ENCODE measurements at regions not wholly inside any gene's neighbourhood (a gene's known extent, or its start where the extent isn't known, plus 50 kb on each side); places are given as distances from the start of the nearest gene placed in this dataset.

DNA sequence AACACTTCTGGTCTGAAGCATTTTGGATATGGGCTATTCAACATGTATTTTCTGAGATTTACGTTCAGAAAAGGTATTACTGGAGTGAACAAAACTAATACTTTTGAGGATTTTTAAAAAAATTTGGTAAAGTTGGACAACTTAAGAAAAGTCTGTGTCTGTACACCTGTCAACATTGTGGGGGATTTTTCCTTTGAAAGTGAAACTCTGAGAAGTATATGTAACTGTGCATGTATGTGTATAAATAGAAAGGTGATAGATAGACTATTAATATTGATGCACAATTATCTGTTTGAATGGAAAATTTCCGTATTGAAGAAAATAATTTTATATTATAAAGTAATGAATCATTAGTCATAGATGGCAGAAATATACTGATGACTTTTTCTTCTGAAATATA is 312.8 kb upstream of the MDGA2 start:
- TF ChIP-seq, protein P1, sequence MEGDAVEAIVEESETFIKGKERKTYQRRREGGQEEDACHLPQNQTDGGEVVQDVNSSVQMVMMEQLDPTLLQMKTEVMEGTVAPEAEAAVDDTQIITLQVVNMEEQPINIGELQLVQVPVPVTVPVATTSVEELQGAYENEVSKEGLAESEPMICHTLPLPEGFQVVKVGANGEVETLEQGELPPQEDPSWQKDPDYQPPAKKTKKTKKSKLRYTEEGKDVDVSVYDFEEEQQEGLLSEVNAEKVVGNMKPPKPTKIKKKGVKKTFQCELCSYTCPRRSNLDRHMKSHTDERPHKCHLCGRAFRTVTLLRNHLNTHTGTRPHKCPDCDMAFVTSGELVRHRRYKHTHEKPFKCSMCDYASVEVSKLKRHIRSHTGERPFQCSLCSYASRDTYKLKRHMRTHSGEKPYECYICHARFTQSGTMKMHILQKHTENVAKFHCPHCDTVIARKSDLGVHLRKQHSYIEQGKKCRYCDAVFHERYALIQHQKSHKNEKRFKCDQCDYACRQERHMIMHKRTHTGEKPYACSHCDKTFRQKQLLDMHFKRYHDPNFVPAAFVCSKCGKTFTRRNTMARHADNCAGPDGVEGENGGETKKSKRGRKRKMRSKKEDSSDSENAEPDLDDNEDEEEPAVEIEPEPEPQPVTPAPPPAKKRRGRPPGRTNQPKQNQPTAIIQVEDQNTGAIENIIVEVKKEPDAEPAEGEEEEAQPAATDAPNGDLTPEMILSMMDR (IDR thresholded peaks at IDR 0.05; ENCODE audit: extremely low read depth, missing control alignments) = no peak
- DNase-seq (ENCODE audit: low spot score) = no peak

DNA sequence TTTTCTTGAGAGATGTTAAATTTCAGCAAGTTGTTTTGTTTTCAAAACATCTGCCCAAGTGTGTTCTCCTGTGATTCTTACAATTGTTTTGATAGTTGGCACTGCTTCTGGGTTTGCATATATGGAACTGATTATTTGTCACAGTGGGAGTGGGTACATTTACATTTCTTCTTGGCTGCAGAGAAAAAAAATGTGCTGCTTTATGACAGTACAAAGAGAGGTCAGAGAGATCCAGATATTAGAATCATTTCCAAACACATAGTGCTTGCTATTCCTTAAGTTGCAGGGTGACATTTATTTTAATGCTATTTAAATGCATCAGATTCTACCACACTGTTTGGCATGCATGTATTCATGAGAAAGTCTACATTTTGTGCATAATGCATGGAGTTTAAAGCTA is 303.5 kb upstream of the MDGA2 start:
- DNase-seq (ENCODE audit: low spot score) = no peak
- TF ChIP-seq, protein P1 (IDR thresholded peaks at IDR 0.05; ENCODE audit: extremely low read depth, missing control alignments) = no peak

DNA sequence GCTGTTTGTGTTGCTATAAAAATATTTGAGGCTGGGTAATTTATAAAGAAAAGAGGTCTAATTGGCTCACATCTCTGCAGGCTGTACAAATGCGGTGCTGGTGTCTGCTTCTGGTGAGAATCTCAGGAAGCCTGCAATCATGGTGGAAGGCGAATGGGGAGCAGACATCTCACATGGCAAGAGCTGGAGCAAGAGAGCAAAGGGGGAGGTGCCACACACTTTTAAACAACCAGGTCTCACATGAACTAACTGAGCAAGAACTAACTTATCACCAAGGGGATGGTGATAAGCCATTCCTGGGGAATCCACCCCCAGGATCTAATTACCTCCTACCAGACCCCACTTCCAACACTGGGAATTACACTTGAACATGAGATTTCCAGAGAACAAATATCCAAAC is 300.7 kb upstream of the MDGA2 start:
- TF ChIP-seq, protein P1 (IDR thresholded peaks at IDR 0.05; ENCODE audit: extremely low read depth, missing control alignments) = no peak

DNA sequence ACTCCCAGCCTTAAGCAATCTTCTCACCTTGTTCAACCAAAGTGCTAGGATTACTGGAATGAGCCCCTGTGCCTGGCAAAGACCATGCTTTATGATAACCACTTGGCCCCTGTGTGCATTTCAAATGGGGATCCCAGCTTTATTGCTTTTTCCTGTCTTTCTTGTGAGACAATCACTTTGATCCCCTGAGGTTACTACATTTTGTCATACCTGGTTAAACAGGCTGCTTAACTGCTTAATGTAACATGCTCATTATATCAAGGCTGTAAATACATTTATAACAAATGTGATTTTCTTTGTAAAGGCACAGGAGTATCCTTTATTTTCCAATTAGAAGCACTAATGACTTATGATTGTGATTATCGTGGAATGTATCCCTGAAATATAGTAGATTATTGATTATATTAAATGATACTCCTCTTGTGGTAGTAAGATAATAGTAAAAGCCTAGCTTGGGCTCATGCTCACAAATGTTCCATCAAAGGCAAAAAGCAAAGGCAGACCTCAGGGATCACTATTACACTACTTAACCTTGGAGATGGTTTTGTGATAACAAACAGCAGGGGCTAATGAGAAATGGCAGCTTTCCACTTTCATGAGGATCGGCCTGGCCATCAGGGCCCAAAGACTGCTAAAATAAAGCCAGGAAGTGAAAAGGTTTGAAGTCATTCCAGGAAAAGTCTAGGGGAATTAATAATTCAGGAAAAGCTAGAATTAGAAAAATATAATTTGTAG is 290.8 kb upstream of the MDGA2 start:
- DNase-seq (ENCODE audit: low spot score) = no peak
- TF ChIP-seq, protein P1 (IDR thresholded peaks at IDR 0.05; ENCODE audit: extremely low read depth, missing control alignments) = no peak

More for the DNA sequence above, 300.7 kb upstream of the MDGA2 start:
- no peak for DNase-seq (ENCODE audit: low spot score)

DNA sequence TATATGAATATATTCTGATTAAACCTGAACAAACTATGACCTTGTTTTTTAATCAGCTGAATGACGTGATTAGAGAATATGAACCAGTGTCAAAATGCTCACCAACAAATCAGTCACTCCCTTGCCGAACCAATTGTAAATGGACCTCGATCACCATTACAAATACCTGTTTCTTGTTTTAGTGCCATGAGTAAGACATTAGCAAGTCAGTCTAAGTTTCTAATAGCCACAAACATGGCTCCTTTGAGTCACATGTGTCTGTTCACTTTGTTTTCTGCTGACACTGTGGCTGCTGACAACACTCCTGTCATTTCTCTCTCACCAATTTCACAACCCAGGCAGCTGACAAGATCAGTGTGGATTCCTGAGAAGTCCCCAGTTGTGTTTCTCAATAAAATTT is 286.2 kb upstream of the MDGA2 start:
- no peak for DNase-seq (ENCODE audit: low spot score)
- TF ChIP-seq, protein P1 (IDR thresholded peaks at IDR 0.05; ENCODE audit: extremely low read depth, missing control alignments) = no peak

DNA sequence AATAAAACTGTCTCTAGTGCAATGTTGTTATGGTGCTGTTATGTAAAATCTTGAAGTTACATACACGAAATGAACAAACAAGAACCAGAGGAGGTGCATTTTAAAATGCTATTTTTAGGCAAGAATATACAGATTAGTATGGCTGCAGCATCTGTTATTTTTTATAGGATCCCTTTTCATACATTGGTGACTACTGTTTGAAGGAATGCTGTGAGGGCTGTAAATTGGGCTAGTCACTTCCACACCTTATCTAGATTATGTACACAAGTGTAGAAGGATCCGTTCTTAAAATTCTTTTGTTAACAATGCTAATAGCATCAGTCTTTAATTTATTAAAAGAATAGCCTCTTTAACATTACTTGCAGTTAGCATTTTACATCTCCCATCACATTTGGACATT is 284.3 kb upstream of the MDGA2 start:
- TF ChIP-seq, protein P1 (IDR thresholded peaks at IDR 0.05; ENCODE audit: extremely low read depth, missing control alignments) = no peak
- DNase-seq (ENCODE audit: low spot score) = no peak

DNA sequence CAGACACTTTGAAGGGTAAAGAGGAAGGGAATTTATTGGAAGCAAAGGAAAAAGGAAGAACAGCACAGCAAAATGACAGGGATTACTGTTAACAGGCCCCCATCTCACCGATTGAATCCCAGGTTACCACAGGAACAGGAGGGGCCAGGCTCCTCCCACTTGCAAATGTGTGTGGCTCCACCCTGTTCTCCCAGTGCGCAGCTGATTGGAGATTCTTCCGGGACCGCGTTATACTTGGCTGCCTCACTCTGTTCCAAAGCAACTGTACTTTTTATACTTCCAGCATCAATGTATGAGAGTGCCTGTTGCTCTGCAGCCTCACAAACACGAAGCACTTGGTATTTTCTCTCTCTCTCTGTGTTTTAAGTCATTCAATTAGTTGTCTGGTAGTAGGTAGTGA is 273.6 kb upstream of the MDGA2 start:
- TF ChIP-seq, protein P1 (IDR thresholded peaks at IDR 0.05; ENCODE audit: extremely low read depth, missing control alignments) = no peak
- DNase-seq (ENCODE audit: low spot score) = no peak

All from GM20000 (cell line).